GM21360 (cell line): ENCODE measurements at regions not wholly inside any gene's neighbourhood (a gene's known extent, or its start where the extent isn't known, plus 50 kb on each side); places are given as distances from the start of the nearest gene placed in this dataset.
"Not testable (repeated sequence)": the region's sequence is repeated elsewhere in the genome, so short reads cannot be mapped to it uniquely, and the experiment has no call there.

Experiments used
- ATAC-seq: cut with Tn5 transposase; IDR thresholded peaks from one replicate; pipeline ENCODE4 v1.9.1; 2021; ENCODE audit warnings: mild to moderate bottlenecking, moderate library complexity; ENCODE audit not compliant: unreplicated experiment

- ATAC-seq = no peak
Observed at GRCh38 chr6:14217728-14218518, 100.4 kb downstream of the CD83 start.

GRCh38 chr6:14218519-14218800 lies 100.9 kb downstream of the CD83 start:
- ATAC-seq = no peak

GRCh38 chr6:14221564-14222279 lies 104.2 kb downstream of the CD83 start:
- no peak for ATAC-seq

GRCh38 chr6:14222956-14223355 lies 105.4 kb downstream of the CD83 start:
- ATAC-seq = no peak

GRCh38 chr6:14224359-14225103 lies 107.0 kb downstream of the CD83 start:
- peak; percentile 72 for ATAC-seq

DNA sequence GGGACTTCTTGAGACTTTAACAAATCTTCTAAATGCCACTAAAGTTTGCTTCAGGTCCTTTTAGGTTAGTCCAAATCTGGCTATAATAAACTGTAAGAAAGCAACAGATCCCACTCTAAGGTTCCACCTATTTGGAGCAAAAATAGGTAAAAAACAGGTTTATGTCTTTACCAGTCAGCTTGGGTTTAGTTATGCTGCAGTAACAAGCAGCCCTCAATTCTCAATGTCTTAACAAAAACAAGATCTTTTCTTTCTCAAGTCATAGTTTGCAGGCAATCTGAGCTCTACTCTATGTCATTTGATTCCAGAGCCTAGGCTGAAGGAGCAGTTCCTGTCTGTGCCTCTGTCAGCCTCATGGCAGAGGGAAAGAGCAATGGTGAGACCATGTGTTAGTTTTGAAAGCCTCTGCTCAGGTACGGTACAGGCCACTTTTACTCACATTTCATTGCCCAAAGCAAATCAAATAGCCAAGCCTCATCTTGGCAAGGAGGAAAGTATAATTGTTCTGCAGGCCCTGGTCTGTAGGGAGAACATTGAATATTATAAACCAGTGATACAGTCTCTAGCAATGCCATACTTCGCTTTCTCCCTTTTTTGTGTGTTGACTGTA lies 108.6 kb downstream of the CD83 start:
- no peak for ATAC-seq

- ATAC-seq = no peak
Observed at GRCh38 chr6:14228571-14228970, 111.0 kb downstream of the CD83 start.

DNA sequence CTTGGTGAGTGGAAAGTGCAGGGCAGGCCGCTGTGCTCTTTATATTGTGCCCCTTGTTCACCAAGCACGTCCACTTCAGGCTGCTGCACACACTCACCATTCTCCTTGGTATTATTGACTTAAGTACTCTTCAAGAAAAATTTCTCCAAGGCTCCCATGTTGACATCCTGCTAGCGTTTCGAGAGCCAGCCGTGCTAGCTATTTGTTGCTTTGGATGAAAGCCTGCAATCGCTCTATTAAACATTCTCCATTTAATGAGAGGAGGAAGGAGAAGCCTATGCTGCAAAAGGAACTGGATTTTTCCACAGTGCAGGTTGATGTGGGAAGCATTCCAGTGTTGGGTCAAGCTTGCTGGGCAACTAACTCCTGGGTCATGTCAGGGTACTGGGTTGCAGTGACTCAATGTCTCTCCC lies 113.5 kb downstream of the CD83 start:
- ATAC-seq = no peak

DNA sequence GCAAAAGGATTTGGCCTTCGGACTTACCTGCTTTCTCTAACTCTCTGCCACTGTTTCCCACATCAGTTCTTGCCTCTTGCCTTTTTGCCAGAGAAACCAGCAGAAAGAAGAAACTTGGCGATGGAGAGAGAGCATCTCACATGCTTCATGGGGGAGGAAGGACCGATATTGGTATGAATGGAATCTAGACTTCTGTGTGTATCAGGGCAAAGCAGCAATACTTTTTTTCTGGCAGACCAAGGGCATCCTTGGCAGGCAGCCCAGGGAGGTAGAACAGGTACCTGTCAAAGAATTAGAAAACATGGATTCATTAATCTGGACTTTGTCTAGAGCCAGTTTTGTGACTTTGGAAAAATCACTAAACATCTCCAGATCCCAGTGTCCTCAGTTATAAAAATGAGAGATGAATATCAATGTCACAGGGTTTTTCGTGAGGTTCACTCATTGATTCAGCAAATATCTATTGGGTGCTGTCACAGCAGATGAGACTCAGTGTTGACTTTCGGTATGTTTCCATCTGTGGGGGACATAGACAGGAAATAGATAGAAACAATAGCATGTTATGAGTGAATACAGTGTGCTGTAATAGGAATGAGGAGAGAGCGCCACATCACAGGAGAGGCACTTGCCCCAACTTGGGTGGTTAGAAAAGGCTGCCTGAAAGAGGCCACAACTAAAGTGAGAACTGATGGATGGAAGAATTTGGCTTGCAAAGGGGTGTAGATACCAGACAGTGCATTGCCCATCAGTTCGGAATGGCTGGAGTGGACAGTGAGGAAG lies 114.1 kb downstream of the CD83 start:
- ATAC-seq = no peak

DNA sequence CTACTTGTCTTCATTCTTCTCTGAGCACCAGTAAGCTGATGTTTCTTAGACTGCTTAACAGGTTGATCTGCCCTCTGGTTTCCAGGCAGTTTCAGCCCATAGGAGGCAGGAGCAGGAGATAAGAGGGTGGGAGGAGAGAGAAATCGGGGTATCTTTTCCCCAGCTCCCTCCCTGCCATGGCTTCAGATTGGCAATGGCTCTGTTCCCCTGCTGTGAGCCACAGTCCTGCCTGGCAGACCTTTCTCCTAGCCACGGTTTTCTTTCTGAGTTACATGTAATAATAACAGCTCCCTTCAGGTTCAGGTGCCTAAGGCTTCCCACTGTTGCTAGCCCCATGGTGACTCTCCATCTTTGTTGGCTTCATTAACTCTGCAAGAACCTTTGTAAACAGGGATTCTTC lies 115.3 kb downstream of the CD83 start:
- ATAC-seq = no peak

GRCh38 chr6:14235653-14236356 lies 118.2 kb downstream of the CD83 start:
- no peak for ATAC-seq

DNA sequence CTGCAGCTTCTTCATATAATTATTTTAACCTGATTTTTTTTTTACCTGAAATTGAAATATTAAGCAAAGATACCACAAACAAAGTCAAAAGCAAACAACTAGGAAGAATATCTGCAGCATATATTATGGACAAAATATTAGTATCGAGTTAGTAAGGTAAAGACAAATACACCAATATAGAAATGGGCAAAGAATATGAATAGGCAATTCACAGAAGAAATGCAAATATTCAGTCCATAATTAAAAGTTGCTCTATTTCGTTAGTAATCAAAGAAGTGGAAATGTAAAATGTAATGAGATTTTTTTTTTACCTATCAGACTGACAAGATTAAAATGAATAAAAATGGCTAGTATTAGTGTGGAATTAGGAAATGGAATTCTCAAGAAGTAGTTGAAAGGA lies 121.5 kb downstream of the CD83 start:
- no peak for ATAC-seq

DNA sequence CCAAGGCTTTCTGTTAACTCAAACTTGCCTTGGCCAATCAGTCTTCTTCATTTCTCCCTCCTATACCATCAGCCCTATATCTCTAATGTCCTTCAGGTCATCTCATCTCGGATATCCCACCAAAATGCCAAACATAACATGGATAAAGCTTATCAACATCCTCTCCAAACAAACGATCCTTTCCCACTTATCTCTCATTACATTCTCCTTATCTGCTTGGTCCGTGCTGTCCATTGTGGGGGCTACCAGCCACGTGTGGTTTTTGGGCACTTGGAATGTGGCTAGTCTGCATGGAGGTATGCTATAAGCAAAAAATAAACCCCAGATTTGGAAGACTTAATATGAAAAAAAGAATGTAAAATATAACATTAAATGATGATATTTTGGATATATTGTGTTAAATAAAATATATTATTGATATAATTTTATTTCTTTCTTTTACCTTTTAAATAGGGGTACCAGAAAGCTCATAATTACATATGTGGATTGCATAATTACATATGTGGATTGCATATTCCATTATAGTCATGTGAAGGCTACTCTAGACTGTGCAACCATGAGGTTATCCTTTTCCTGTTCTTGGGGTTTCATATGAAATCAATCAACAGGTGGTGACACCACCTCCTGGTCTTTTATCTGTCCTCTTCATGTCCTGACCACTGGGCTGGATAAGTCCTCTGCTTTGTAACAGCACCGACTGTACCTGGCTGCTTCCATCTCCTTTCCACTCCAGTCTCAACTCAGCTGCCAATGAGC lies 123.0 kb downstream of the CD83 start:
- ATAC-seq = no peak

DNA sequence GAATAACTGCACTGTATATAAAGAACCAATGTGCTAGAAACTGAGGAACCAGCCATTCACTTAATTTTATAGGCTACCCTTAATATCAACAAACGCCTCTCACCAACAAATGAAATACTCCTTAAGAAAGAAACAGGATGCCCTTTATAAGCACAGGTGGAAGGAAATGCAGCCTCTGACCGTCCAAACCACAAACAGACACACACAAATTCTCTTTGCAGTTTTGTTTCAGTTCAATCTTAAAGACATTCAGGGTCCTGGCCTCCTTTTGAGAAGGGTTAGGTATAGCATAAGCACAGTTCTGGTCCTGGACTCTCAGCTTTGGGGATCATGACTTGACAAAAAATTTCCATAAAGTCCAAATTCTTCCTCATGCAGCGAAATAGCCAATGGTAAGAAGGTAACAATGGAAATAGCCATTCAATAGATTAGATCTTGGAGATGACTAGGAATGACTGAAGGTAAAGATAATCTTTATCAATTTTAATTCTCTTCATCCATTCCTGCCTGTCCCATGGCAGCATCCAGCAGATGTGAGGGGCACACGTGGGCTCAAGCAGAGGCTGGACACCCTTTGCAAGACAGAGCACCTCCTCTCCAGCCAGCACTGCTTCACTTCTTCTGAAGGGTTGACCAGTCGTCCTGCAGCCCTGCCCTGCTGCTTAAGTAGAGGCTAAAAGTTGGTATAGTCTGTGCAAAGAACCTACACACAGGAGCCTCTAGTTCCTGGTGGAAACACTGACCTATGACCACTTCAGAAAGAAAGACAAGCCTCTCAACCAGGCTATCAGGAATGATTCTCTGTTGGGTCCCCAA lies 123.9 kb downstream of the CD83 start:
- no peak for ATAC-seq

- ATAC-seq = not testable (repeated sequence)
Observed at GRCh38 chr6:14242912-14243311, 125.3 kb downstream of the CD83 start.

- no peak for ATAC-seq
Observed at GRCh38 chr6:14243597-14243996, 126.0 kb downstream of the CD83 start.

DNA sequence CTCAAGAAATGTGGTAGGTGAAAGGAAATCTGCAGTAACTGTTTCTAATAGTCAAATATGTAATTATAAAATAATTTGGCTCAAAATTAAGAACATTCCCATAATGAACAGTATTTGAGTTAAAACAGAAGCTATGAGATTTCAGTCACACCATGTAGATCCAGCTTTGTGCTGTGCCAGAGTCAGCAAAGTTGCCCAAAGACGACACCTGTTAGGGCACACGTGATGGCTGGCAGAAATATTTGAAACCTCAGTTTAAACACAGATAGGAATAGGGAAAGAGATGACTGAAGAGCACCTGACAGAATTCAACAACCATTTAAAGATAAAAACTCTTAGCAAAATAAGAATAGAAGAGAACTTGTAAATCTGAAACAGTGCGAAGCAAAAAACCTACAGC lies 129.3 kb downstream of the CD83 start:
- ATAC-seq = no peak

DNA sequence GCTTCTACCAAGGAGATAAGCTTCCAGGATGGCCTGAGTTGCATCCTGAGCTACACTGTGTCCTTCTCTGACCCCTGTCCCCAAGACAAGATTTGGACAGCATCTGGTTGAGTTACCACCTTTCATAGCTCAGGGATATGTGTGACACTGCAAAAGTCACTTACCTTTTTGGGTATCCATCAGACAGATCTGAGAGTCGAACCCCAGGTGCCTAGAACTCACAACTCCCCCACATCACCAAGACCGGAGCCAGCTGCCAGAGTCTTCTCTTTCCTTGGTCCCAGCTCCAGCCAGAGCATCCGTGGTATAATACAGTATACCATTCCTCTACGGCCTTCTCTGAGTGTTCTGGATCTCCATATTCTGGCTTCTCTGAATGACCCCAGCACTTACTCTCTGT lies 133.0 kb downstream of the CD83 start:
- no peak for ATAC-seq
